ENCODE measurements at regions not wholly inside any gene's neighbourhood (a gene's known extent, or its start where the extent isn't known, plus 50 kb on each side); places are given as distances from the start of the nearest gene placed in this dataset.

GRCh38 chr10:35933491-35933890 is 291.4 kb upstream of the FZD8 start:
- TF ChIP-seq POLR2AphosphoS5 (IDR thresholded peaks at IDR 0.05; ENCODE audit: low read depth, low read length): no peak
- TF ChIP-seq POLR2A (IDR thresholded peaks at IDR 0.05; ENCODE audit: low read depth, low read length): no peak

Data from GM12892 (cell line).